Osteocyte (in vitro differentiated cells): ENCODE measurements at regions not wholly inside any gene's neighbourhood (a gene's known extent, or its start where the extent isn't known, plus 50 kb on each side); places are given as distances from the start of the nearest gene placed in this dataset.

Experiments used
- DNase-seq: peaks from one replicate; pipeline ENCODE4 v3.0.0; 2021; ENCODE audit warnings: mixed read lengths; ENCODE audit not compliant: unreplicated experiment; ENCODE audit errors: extremely low spot score
- H3K27ac Mint-ChIP-seq: one replicate; pipeline ENCODE4 v1.8.0; 2021; ENCODE audit warnings: mild to moderate bottlenecking, mixed read lengths; ENCODE audit not compliant: unreplicated experiment
- H3K27me3 Mint-ChIP-seq: one replicate; pipeline ENCODE4 v1.8.0; 2021; ENCODE audit warnings: mixed read lengths; ENCODE audit not compliant: unreplicated experiment
- H3K36me3 Mint-ChIP-seq: one replicate; pipeline ENCODE4 v1.8.0; 2021; ENCODE audit warnings: mixed read lengths; ENCODE audit not compliant: unreplicated experiment
- H3K4me1 Mint-ChIP-seq: one replicate; pipeline ENCODE4 v1.8.0; 2021; ENCODE audit warnings: mixed read lengths; ENCODE audit not compliant: unreplicated experiment
- H3K4me3 Mint-ChIP-seq: one replicate; pipeline ENCODE4 v1.8.0; 2021; ENCODE audit warnings: mild to moderate bottlenecking, moderate library complexity, mixed read lengths; ENCODE audit not compliant: unreplicated experiment
- H3K9me3 Mint-ChIP-seq: one replicate; pipeline ENCODE4 v1.8.0; 2021; ENCODE audit warnings: mixed read lengths; ENCODE audit not compliant: unreplicated experiment
- TF ChIP-seq, protein P1 (sequence below): fragments of 200-600 bp; sonication (generic); IDR thresholded peaks from 2 replicates; pipeline ENCODE4 v1.5.0; 2021; ENCODE audit warnings: antibody characterized with exemption, mild to moderate bottlenecking, moderate library complexity

DNA sequence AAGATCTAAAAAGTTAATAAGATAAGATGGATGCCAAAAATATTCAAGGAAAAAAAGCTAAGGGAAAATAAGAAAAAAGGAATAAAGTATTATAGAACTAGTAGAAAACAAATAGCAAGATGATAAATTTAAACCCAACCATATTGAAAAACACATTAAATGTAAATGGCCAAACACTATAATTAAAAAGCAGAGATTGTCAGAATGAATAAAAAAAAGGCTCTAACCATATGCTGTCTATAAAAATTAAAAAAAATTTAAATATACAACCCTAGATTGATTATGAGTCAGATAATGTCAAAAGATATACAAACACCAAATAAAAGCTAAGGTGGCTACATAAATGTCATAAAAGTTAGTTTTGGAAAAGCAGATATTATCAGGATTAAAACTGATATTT lies 617.5 kb upstream of the SGCG start:
- H3K4me1 Mint-ChIP-seq = no peaks in the 10 kb centered on the region
- H3K4me3 Mint-ChIP-seq = no peak overlapping the region
- H3K27me3 Mint-ChIP-seq = no peaks in the 10 kb centered on the region
- no peaks in the 10 kb centered on the region for H3K36me3 Mint-ChIP-seq
- no peak overlapping the region for H3K27ac Mint-ChIP-seq
- peaks cover 36% of the 10 kb centered on the region for H3K9me3 Mint-ChIP-seq
- TF ChIP-seq, protein P1, sequence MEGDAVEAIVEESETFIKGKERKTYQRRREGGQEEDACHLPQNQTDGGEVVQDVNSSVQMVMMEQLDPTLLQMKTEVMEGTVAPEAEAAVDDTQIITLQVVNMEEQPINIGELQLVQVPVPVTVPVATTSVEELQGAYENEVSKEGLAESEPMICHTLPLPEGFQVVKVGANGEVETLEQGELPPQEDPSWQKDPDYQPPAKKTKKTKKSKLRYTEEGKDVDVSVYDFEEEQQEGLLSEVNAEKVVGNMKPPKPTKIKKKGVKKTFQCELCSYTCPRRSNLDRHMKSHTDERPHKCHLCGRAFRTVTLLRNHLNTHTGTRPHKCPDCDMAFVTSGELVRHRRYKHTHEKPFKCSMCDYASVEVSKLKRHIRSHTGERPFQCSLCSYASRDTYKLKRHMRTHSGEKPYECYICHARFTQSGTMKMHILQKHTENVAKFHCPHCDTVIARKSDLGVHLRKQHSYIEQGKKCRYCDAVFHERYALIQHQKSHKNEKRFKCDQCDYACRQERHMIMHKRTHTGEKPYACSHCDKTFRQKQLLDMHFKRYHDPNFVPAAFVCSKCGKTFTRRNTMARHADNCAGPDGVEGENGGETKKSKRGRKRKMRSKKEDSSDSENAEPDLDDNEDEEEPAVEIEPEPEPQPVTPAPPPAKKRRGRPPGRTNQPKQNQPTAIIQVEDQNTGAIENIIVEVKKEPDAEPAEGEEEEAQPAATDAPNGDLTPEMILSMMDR = no peak
- DNase-seq = no peak

GRCh38 chr13:22569811-22570210 lies 611.0 kb upstream of the SGCG start:
- TF ChIP-seq, protein P1 = no peak
- H3K27me3 Mint-ChIP-seq = no peaks in the 10 kb centered on the region
- no peak overlapping the region for H3K4me3 Mint-ChIP-seq
- DNase-seq = no peak
- H3K36me3 Mint-ChIP-seq = no peaks in the 10 kb centered on the region
- no peak overlapping the region for H3K27ac Mint-ChIP-seq
- H3K9me3 Mint-ChIP-seq = peaks cover 36% of the 10 kb centered on the region
- no peaks in the 10 kb centered on the region for H3K4me1 Mint-ChIP-seq

GRCh38 chr13:22589880-22590279 lies 590.9 kb upstream of the SGCG start:
- DNase-seq = no peak
- no peak overlapping the region for H3K4me3 Mint-ChIP-seq
- H3K36me3 Mint-ChIP-seq = no peaks in the 10 kb centered on the region
- TF ChIP-seq, protein P1 = no peak
- peaks cover 44% of the 10 kb centered on the region for H3K9me3 Mint-ChIP-seq
- H3K4me1 Mint-ChIP-seq = no peaks in the 10 kb centered on the region
- no peaks in the 10 kb centered on the region for H3K27me3 Mint-ChIP-seq
- H3K27ac Mint-ChIP-seq = no peak overlapping the region

DNA sequence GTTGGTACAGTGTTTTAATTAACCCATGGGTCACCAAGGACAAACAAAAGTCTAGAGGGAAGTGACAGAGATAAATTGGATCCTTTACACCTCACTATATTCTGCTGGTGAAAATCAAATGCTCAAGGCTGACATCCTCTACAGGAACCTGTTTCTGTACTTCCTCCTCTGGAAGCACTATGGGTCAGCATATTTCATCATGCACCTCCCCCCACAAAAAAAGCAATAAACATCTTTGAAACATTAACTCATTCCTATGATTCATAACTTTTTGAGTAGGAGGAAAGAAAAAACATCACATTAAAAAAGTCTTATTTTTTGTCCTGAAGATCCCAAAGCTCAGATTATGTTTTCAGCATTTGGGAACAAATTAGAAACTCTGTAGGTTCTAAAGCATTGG lies 588.3 kb upstream of the SGCG start:
- no peak overlapping the region for H3K4me3 Mint-ChIP-seq
- H3K36me3 Mint-ChIP-seq = no peaks in the 10 kb centered on the region
- no peak overlapping the region for H3K27ac Mint-ChIP-seq
- H3K9me3 Mint-ChIP-seq = peaks cover 26% of the 10 kb centered on the region
- DNase-seq = no peak
- H3K4me1 Mint-ChIP-seq = no peaks in the 10 kb centered on the region
- TF ChIP-seq, protein P1 = no peak
- no peaks in the 10 kb centered on the region for H3K27me3 Mint-ChIP-seq

DNA sequence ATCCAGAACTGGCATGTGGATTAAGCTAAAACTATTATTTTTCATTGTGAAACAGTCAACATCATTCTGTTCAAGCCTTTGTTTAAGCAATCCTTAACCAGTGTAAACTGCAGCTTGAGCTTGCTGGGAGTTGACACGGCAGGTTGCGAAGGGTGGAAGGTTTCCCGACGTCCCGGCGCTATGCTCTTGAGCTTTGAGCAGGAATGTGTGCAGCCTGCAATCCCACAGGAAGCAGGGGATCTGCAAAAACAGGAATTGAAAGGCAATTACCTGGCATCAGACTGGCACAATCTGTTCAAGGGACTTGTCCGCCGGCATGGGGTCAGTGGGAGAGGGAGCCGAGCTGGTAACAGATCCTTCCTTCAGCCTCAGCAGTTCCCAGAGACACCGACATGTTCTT lies 586.7 kb upstream of the SGCG start:
- H3K4me3 Mint-ChIP-seq = no peak overlapping the region
- no peak for DNase-seq
- no peaks in the 10 kb centered on the region for H3K36me3 Mint-ChIP-seq
- peaks cover 15% of the 10 kb centered on the region for H3K9me3 Mint-ChIP-seq
- TF ChIP-seq, protein P1 = no peak
- no peak overlapping the region for H3K27ac Mint-ChIP-seq
- H3K4me1 Mint-ChIP-seq = no peaks in the 10 kb centered on the region
- no peaks in the 10 kb centered on the region for H3K27me3 Mint-ChIP-seq
